GM10266 (cell line): ENCODE measurements at regions not wholly inside any gene's neighbourhood (a gene's known extent, or its start where the extent isn't known, plus 50 kb on each side); places are given as distances from the start of the nearest gene placed in this dataset.
"Not testable (repeated sequence)": the region's sequence is repeated elsewhere in the genome, so short reads cannot be mapped to it uniquely, and the experiment has no call there.

Source experiments
- DNase-seq: peaks from one replicate; pipeline ENCODE4 v3.0.0; 2012; ENCODE audit errors: extremely low spot score
- TF ChIP-seq, protein P1 (sequence below): IDR thresholded peaks from 2 replicates; pipeline ENCODE4 v1.5.1; 2012; ENCODE audit warnings: mild to moderate bottlenecking, low read depth; ENCODE audit not compliant: control insufficient read depth, insufficient read depth; ENCODE audit errors: missing control alignments

DNA sequence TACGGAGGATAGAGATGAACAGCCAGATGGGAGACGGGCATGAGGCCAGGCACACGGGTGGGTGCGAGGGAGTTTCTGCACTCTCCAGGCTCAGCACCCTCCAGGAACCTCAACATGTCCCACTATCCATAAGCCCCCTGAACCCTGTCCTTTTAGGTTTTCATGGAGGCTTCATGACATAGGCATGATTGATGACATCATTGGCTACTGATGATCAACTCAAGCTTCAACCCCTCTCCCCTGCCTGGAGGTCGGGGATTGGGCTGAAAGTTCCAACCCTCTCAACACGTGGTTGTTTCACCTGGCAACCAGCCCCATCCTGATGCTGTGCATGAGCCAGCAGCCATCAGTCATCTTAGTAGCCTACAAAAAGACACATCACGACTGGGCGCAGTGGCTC is 360.7 kb upstream of the AUTS2 start:
- TF ChIP-seq, protein P1, sequence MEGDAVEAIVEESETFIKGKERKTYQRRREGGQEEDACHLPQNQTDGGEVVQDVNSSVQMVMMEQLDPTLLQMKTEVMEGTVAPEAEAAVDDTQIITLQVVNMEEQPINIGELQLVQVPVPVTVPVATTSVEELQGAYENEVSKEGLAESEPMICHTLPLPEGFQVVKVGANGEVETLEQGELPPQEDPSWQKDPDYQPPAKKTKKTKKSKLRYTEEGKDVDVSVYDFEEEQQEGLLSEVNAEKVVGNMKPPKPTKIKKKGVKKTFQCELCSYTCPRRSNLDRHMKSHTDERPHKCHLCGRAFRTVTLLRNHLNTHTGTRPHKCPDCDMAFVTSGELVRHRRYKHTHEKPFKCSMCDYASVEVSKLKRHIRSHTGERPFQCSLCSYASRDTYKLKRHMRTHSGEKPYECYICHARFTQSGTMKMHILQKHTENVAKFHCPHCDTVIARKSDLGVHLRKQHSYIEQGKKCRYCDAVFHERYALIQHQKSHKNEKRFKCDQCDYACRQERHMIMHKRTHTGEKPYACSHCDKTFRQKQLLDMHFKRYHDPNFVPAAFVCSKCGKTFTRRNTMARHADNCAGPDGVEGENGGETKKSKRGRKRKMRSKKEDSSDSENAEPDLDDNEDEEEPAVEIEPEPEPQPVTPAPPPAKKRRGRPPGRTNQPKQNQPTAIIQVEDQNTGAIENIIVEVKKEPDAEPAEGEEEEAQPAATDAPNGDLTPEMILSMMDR, result no peak
- DNase-seq, result no peak

GRCh38 chr7:69243016-69243415 is 355.3 kb upstream of the AUTS2 start:
- TF ChIP-seq, protein P1, result no peak

DNA sequence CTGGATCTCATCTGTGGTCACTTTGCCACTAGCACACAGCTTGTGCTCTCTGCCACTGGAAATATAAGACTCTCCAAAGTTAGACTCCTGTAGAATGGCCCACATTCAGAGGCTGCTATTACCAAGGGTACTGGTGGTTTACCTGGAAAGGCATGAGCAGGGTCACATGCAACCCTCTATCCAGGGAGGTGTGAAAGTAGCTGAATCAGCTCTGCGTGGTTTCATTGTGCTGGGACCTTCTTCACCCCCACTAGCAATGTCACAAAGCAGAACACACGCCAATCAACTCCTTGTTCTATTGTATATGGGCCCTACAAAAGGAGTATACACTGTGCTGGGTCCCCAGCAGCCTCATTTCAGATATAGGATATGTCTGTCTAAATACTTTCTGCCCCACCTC is 353.6 kb upstream of the AUTS2 start:
- no peak for DNase-seq
- TF ChIP-seq, protein P1, result no peak

More at GRCh38 chr7:69243016-69243415, 355.3 kb upstream of the AUTS2 start:
- no peak for DNase-seq

DNA sequence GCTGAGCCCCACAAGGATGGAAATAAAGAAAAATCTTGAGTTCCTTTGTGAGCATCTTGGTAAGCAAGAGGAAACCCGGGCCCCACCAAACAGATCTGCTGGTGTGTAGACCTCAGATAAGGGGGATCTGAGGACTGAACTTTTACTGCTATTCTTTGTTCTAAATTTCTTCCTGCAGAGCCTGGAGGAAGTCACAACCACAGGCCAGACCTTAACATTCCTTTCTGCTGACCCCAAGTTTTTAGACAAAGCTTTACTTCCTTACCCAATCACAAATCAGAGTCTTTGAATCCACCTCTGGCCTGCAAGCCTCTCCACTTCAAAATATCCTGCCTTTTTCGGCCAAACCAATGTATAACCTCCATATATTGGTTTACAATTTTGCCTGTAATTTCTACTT is 352.6 kb upstream of the AUTS2 start:
- DNase-seq, result no peak

GRCh38 chr7:69246758-69247157 is 351.5 kb upstream of the AUTS2 start:
- TF ChIP-seq, protein P1, result no peak
- no peak for DNase-seq

More for the DNA sequence above, 352.6 kb upstream of the AUTS2 start:
- TF ChIP-seq, protein P1, result no peak

GRCh38 chr7:69248382-69248828 is 349.9 kb upstream of the AUTS2 start:
- not testable (repeated sequence) for DNase-seq

- DNase-seq, result no peak
- TF ChIP-seq, protein P1, result no peak
These were observed 347.3 kb upstream of the AUTS2 start for GRCh38 chr7:69250958-69251357.

DNA sequence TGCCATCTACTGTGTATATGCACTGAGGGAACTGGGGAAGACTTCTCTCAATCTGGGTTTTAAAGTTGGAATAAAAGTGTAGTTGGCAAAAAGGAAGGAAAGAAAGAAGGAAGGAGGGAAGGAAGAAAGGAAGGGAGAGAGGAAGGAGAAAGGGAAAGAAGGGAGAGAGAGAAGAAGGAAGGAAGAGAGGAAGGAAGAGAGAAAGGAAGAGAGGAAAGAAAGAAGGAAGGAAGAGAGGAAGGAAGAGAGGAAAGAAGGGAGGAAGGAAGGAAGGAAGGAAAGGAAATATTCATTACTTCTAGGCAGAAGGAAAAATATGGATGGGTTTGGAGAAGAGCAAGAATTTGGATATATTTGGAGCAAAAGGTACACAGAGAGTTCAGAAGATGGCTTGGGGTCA is 343.6 kb upstream of the AUTS2 start:
- TF ChIP-seq, protein P1, result no peak

More for the DNA sequence above, 343.6 kb upstream of the AUTS2 start:
- DNase-seq, result no peak
